Left ventricle myocardium superior (tissue), 1 donor: ENCODE measurements at regions not wholly inside any gene's neighbourhood (a gene's known extent, or its start where the extent isn't known, plus 50 kb on each side); places are given as distances from the start of the nearest gene placed in this dataset.

Experiments
- ATAC-seq: fragments of 200-7000 bp; cut with Tn5 transposase; one replicate; pipeline ENCODE4 v1.9.1; 2020; ENCODE audit warnings: mild to moderate bottlenecking, moderate library complexity
- DNase-seq: peaks from one replicate; pipeline ENCODE4 v3.0.0-alpha.2; 2020
- intact Hi-C: fragments of 100-400 bp; cut with micrococcal nuclease; formaldehyde crosslinking; loops from one replicate; pipeline ENCODE4 v1.11.0; 2022
- donor health status: DM: no; HTN: yes; CAD: no; lungs with severe emphysema.

GRCh38 chr13:44273216-44273615, 100.4 kb upstream of the SERP2 start:
- intact Hi-C loops = no loop called here
- no peak for DNase-seq
- no peak for ATAC-seq

GRCh38 chr13:44273991-44274770, 99.4 kb upstream of the SERP2 start:
- ATAC-seq (peak; percentile 71), DNase-seq (no peak)
- intact Hi-C loops = no loop called here

GRCh38 chr13:44274771-44275205, 98.8 kb upstream of the SERP2 start:
- ATAC-seq (no peak), DNase-seq (no peak)
- intact Hi-C loops = no loop called here

GRCh38 chr13:44275381-44275780, 98.2 kb upstream of the SERP2 start:
- DNase-seq = no peak
- intact Hi-C loops = no loop called here

GRCh38 chr13:44276061-44276460, 97.6 kb upstream of the SERP2 start:
- DNase-seq = no peak
- intact Hi-C loops = no loop called here
- no peak for ATAC-seq

More at GRCh38 chr13:44275381-44275780, 98.2 kb upstream of the SERP2 start:
- no peak for ATAC-seq

GRCh38 chr13:44277459-44277858, 96.2 kb upstream of the SERP2 start:
- no peak for ATAC-seq
- intact Hi-C loops = no loop called here
- no peak for DNase-seq

GRCh38 chr13:44278166-44278565, 95.5 kb upstream of the SERP2 start:
- no peak for DNase-seq
- no peak for ATAC-seq
- intact Hi-C loops = no loop called here

GRCh38 chr13:44280456-44280855, 93.2 kb upstream of the SERP2 start:
- intact Hi-C loops = no loop called here
- no peak for DNase-seq
- ATAC-seq = no peak

GRCh38 chr13:44281252-44282000, 92.2 kb upstream of the SERP2 start:
- no peak for DNase-seq
- intact Hi-C loops = no loop called here
- ATAC-seq = no peak

GRCh38 chr13:44283600-44283999, 90.0 kb upstream of the SERP2 start:
- intact Hi-C loops = no loop called here
- no peak for ATAC-seq
- DNase-seq = no peak

- no peak for DNase-seq
- ATAC-seq = no peak
- intact Hi-C loops = no loop called here
Observed at GRCh38 chr13:44287958-44288357, 85.7 kb upstream of the SERP2 start.

GRCh38 chr13:44292545-44292944, 81.1 kb upstream of the SERP2 start:
- DNase-seq (no peak), ATAC-seq (no peak)
- intact Hi-C loops = no loop called here

- DNase-seq (no peak), ATAC-seq (no peak)
- intact Hi-C loops = no loop called here
Observed at GRCh38 chr13:44293374-44293773, 80.2 kb upstream of the SERP2 start.

GRCh38 chr13:44293908-44294735, 79.5 kb upstream of the SERP2 start:
- intact Hi-C loops = no loop called here
- no peak for DNase-seq
- ATAC-seq = peak; percentile 58

- DNase-seq = no peak
- intact Hi-C loops = no loop called here
- no peak for ATAC-seq
Observed at GRCh38 chr13:44294876-44295275, 78.7 kb upstream of the SERP2 start.

GRCh38 chr13:44296856-44297255, 76.8 kb upstream of the SERP2 start:
- peak; percentile 42 for DNase-seq
- ATAC-seq = peak; percentile 50
- intact Hi-C loops = no loop called here

- intact Hi-C loops = no loop called here
- ATAC-seq = no peak
- DNase-seq = no peak
Observed at GRCh38 chr13:44298314-44298713, 75.3 kb upstream of the SERP2 start.

GRCh38 chr13:44299152-44299943, 74.3 kb upstream of the SERP2 start:
- DNase-seq = no peak
- no peak for ATAC-seq
- intact Hi-C loops = no loop called here
